ENCODE measurements at regions not wholly inside any gene's neighbourhood (a gene's known extent, or its start where the extent isn't known, plus 50 kb on each side); places are given as distances from the start of the nearest gene placed in this dataset.

- no peak for TF ChIP-seq EZH2 (IDR thresholded peaks at IDR 0.05; ENCODE audit: borderline replicate concordance, low read depth, low read length, severe bottlenecking)
- no peak for TF ChIP-seq CTCF (IDR thresholded peaks at IDR 0.05; ENCODE audit: borderline replicate concordance, extremely low read depth, low read length, poor library complexity, severe bottlenecking)
Measured at GRCh38 chr14:58816416-58817115, 178.8 kb downstream of the DACT1 start.

All from DND-41 (cell line).